ENCODE measurements at regions not wholly inside any gene's neighbourhood (a gene's known extent, or its start where the extent isn't known, plus 50 kb on each side); places are given as distances from the start of the nearest gene placed in this dataset.

- Histone ChIP-seq H3K18ac (ENCODE audit: low read depth, low read length) (peak overlapping the region; percentile 42; the same call in 1 of the 2 replicates), H2AK5ac (ENCODE audit: low read depth, low read length) (peak overlapping the region; percentile 17; the same call in 1 of the 2 replicates), H4K20me1 (ENCODE audit: insufficient read depth, low read length) (no peaks in the 10 kb centered on the region), H3K9ac (ENCODE audit: low read depth, low read length) (no peak overlapping the region), H3K23ac (ENCODE audit: low read depth, low read length) (no peak overlapping the region), H2BK5ac (ENCODE audit: low read depth, low read length, poor library complexity, severe bottlenecking) (no peak overlapping the region), H2BK15ac (ENCODE audit: low read depth, low read length) (peak overlapping the region; percentile 74; the same call in 1 of the 3 replicates), H2AFZ (replicated peaks; ENCODE audit: low read length, poor library complexity) (no peak overlapping the region), H3K56ac (ENCODE audit: extremely low read depth, insufficient read depth, low read length) (no peak overlapping the region), H3K27me3 (ENCODE audit: control insufficient read depth, insufficient read depth, low read length) (no peaks in the 10 kb centered on the region), H2BK20ac (ENCODE audit: low read depth, low read length) (peak overlapping the region; percentile 8; the same call in 1 of the 2 replicates), H3K4me3 (ENCODE audit: insufficient read depth, low read depth, low read length) (no peak overlapping the region), H3K27ac (ENCODE audit: insufficient read depth, low read length) (no peak overlapping the region), H3K9me1 (ENCODE audit: insufficient read depth, low read length) (no peaks in the 10 kb centered on the region), H3K79me1 (ENCODE audit: low read depth in 1 of 2, low read length in 2 of 2) (no peaks in the 10 kb centered on the region), H2AK9ac (replicated peaks; ENCODE audit: low read depth, low read length, poor library complexity) (no peak overlapping the region), H2BK120ac (ENCODE audit: low read depth, low read length) (no peak overlapping the region), H3K9me3 (ENCODE audit: control insufficient read depth, insufficient read depth, low read length) (no peaks in the 10 kb centered on the region), H4K8ac (ENCODE audit: low read depth in 2 of 2, low read length in 2 of 2) (no peak overlapping the region), H4K91ac (ENCODE audit: insufficient read depth, low read depth, low read length) (peak overlapping the region; percentile 24; the same call in 1 of the 2 replicates), H3K14ac (replicated peaks; ENCODE audit: low read depth, low read length) (peak overlapping the region; percentile 66), H3K4ac (ENCODE audit: low read depth, low read length) (0 out of 2 replicates have a peak overlapping the region, but pooled peaks have one; percentile 16), H4K5ac (ENCODE audit: low read depth, low read length) (no peak overlapping the region), H3K4me1 (ENCODE audit: control insufficient read depth, insufficient read depth, low read length) (peaks cover 12% of the 10 kb centered on the region), H3K36me3 (ENCODE audit: control insufficient read depth, insufficient read depth, low read length) (no peaks in the 10 kb centered on the region), H3K4me2 (ENCODE audit: low read depth, low read length) (no peak overlapping the region)
- POLR2A ChIA-PET (ENCODE audit: unreplicated experiment): no interaction called here
- ATAC-seq (ENCODE audit: low read depth) (no peak), DNase-seq (no peak)
- BruUV-seq (replicated peaks): no TSS peak
- TF ChIP-seq MAZ (IDR thresholded peaks at IDR 0.05; ENCODE audit: borderline replicate concordance, low read depth, low read length) (no peak), POLR2A (IDR thresholded peaks at IDR 0.05; ENCODE audit: low read depth, low read length) (no peak), RFX5 (IDR thresholded peaks at IDR 0.05; ENCODE audit: low read depth, low read length) (no peak), MAFK (IDR thresholded peaks at IDR 0.05; ENCODE audit: low read depth, low read length) (no peak), ELK1 (IDR thresholded peaks at IDR 0.05; ENCODE audit: borderline replicate concordance, low read depth, low read length) (no peak), NFE2L2 (IDR thresholded peaks at IDR 0.05; ENCODE audit: low read depth, low read length) (no peak), FOS (IDR thresholded peaks at IDR 0.05; ENCODE audit: low read depth, low read length) (no peak), CEBPB (IDR thresholded peaks at IDR 0.05; ENCODE audit: low read depth, low read length) (no peak), RAD21 (IDR thresholded peaks at IDR 0.05; ENCODE audit: low read length) (no peak), SMC3 (IDR thresholded peaks at IDR 0.05; ENCODE audit: low read depth, low read length) (no peak), CHD1 (IDR thresholded peaks at IDR 0.05; ENCODE audit: low read depth, low read length) (no peak), USF2 (IDR thresholded peaks at IDR 0.05; ENCODE audit: low read depth, low read length) (no peak), CTCF (conservative IDR thresholded peaks at IDR 0.05; ENCODE audit: low read depth, low read length) (no peak), MXI1 (IDR thresholded peaks at IDR 0.05; ENCODE audit: borderline replicate concordance, low read depth, low read length) (no peak), RCOR1 (IDR thresholded peaks at IDR 0.05; ENCODE audit: insufficient replicate concordance, low read length) (no peak), BHLHE40 (IDR thresholded peaks at IDR 0.05; ENCODE audit: low read depth, low read length) (no peak)
- CTCF ChIA-PET: no interaction called here
- intact Hi-C loops (cut with micrococcal nuclease): no loop called here
- in situ Hi-C loops (cut with MboI; ENCODE audit: low sequenced_read_pairs): no loop called here
- dilution Hi-C loops (cut with HindIII; ENCODE audit: low sequenced_read_pairs, unreplicated experiment): no loop called here
Observed at GRCh38 chr2:20504174-20504573, 57.3 kb downstream of the RHOB start.
